GM21528 (cell line): ENCODE measurements at regions not wholly inside any gene's neighbourhood (a gene's known extent, or its start where the extent isn't known, plus 50 kb on each side); places are given as distances from the start of the nearest gene placed in this dataset.

Experiments used
- ATAC-seq: cut with Tn5 transposase; IDR thresholded peaks from one replicate; pipeline ENCODE4 v1.9.1; 2021; ENCODE audit warnings: mild to moderate bottlenecking, moderate library complexity; ENCODE audit not compliant: unreplicated experiment, low FRiP score

- no peak for ATAC-seq
These were observed 97.3 kb upstream of the PIEZO2 start for GRCh38 chr18:11246495-11247300.

- ATAC-seq, result no peak
These were observed 96.5 kb upstream of the PIEZO2 start for GRCh38 chr18:11245879-11246278.

GRCh38 chr18:11237484-11237883, 88.1 kb upstream of the PIEZO2 start:
- ATAC-seq, result no peak

GRCh38 chr18:11237066-11237465, 87.7 kb upstream of the PIEZO2 start:
- no peak for ATAC-seq

- no peak for ATAC-seq
These were observed 74.8 kb upstream of the PIEZO2 start for GRCh38 chr18:11224153-11224552.

- ATAC-seq, result no peak
These were observed 70.2 kb upstream of the PIEZO2 start for GRCh38 chr18:11219571-11219970.

- ATAC-seq, result no peak
These were observed 65.8 kb upstream of the PIEZO2 start for GRCh38 chr18:11215216-11215615.

GRCh38 chr18:11204020-11204419, 54.7 kb upstream of the PIEZO2 start:
- no peak for ATAC-seq

GRCh38 chr18:11199477-11199876, 50.1 kb upstream of the PIEZO2 start:
- ATAC-seq, result no peak
